ENCODE measurements at regions not wholly inside any gene's neighbourhood (a gene's known extent, or its start where the extent isn't known, plus 50 kb on each side); places are given as distances from the start of the nearest gene placed in this dataset.

DNA sequence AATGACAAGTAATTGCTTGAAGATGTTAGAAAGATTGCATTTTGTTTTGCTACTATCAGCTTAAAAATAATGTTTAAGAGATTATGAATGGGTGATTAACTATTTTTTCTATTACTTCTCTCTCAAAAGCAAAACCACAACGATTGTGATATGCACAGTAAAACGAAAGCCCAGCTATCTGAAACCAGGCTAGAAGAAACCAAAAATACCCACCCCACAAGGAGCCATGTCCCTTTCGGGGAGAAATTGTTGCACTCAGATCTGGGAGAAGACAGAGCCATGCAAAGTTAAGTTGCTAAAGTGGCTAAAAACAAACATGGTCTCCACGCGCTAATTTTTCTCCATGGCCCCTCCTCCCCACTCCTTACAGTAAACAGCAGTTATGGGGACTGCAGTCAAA, 173.6 kb downstream of the RPS24 start:
- ATAC-seq (no peak), DNase-seq (no peak)
- Histone ChIP-seq H3K9me3 (no peaks in the 10 kb centered on the region), H3K27ac (no peak overlapping the region), H3K36me3 (no peaks in the 10 kb centered on the region), H3K27me3 (no peaks in the 10 kb centered on the region), H3K4me3 (no peak overlapping the region), H3K4me1 (no peaks in the 10 kb centered on the region)
- in situ Hi-C loops (cut with MboI; ENCODE audit: low sequenced_read_pairs in 4 of 4) (loop anchor here in 1 of 4 donors (25.0 kb wide), 1 partner anchor 455 kb away; no protein-coding TSS in a partner anchor), intact Hi-C loops (cut with DNase I; ENCODE audit: low total_unique reads) (no loop called here)
- TF ChIP-seq POLR2A (IDR thresholded peaks at IDR 0.05): no peak
- TF ChIP-seq, protein P1, sequence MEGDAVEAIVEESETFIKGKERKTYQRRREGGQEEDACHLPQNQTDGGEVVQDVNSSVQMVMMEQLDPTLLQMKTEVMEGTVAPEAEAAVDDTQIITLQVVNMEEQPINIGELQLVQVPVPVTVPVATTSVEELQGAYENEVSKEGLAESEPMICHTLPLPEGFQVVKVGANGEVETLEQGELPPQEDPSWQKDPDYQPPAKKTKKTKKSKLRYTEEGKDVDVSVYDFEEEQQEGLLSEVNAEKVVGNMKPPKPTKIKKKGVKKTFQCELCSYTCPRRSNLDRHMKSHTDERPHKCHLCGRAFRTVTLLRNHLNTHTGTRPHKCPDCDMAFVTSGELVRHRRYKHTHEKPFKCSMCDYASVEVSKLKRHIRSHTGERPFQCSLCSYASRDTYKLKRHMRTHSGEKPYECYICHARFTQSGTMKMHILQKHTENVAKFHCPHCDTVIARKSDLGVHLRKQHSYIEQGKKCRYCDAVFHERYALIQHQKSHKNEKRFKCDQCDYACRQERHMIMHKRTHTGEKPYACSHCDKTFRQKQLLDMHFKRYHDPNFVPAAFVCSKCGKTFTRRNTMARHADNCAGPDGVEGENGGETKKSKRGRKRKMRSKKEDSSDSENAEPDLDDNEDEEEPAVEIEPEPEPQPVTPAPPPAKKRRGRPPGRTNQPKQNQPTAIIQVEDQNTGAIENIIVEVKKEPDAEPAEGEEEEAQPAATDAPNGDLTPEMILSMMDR (IDR thresholded peaks at IDR 0.05 in 4 of 5, conservative IDR thresholded peaks at IDR 0.05 in 1 of 5): no peak

- intact Hi-C loops (cut with DNase I; ENCODE audit: low total_unique reads): no loop called here
- no peak for ATAC-seq
Measured at GRCh38 chr10:78207776-78208175, 174.1 kb downstream of the RPS24 start.

DNA sequence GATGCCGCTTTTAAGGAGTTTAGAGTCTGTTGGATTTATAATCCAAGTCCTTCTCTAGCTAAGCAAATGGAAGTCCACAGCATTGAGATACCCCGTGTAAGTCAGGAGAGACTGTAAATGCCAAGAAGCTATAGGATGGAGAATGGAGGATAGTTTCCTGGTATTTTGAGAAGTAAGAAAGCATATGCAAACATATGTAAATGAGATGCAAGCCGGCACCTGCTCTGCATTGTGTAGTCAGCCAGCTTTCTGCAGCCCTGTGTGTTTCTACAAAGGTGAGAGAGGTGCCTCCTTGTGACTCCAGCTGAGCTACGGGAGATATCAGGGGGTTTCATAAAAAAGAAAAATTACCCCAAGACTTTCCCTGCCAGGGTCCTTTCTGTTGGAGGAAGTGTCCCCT, 176.3 kb downstream of the RPS24 start:
- peaks cover under 1 to 4% of the 10 kb centered on the region in 2 donors for H3K4me1 ChIP-seq
- no peaks in the 10 kb centered on the region for H3K36me3 ChIP-seq
- intact Hi-C loops (cut with DNase I; ENCODE audit: low total_unique reads): loop anchor here (5.0 kb wide), 1 partner anchor 163 kb away; no protein-coding TSS in a partner anchor
- no peaks in the 10 kb centered on the region for H3K9me3 ChIP-seq
- H3K4me3 ChIP-seq: no peak overlapping the region
- no peak for TF ChIP-seq POLR2A (IDR thresholded peaks at IDR 0.05)
- TF ChIP-seq, protein P1 (IDR thresholded peaks at IDR 0.05 in 4 of 5, conservative IDR thresholded peaks at IDR 0.05 in 1 of 5): no peak
- DNase-seq: no peak
- H3K27ac ChIP-seq: no peak overlapping the region
- no peaks in the 10 kb centered on the region for H3K27me3 ChIP-seq
- in situ Hi-C loops (cut with MboI; ENCODE audit: low sequenced_read_pairs in 4 of 4): loop anchor here in 1 of 4 donors (25.0 kb wide), 1 partner anchor 452 kb away; no protein-coding TSS in a partner anchor
- no peak for ATAC-seq

More at GRCh38 chr10:78207776-78208175, 174.1 kb downstream of the RPS24 start:
- Histone ChIP-seq H3K4me3 (no peak overlapping the region), H3K27me3 (no peaks in the 10 kb centered on the region), H3K27ac (no peak overlapping the region), H3K36me3 (no peaks in the 10 kb centered on the region), H3K4me1 (no peaks in the 10 kb centered on the region), H3K9me3 (no peaks in the 10 kb centered on the region)
- TF ChIP-seq, protein P1 (IDR thresholded peaks at IDR 0.05 in 4 of 5, conservative IDR thresholded peaks at IDR 0.05 in 1 of 5): no peak
- no peak for TF ChIP-seq POLR2A (IDR thresholded peaks at IDR 0.05)
- DNase-seq: no peak
- in situ Hi-C loops (cut with MboI; ENCODE audit: low sequenced_read_pairs in 4 of 4): loop anchor here in 1 of 4 donors (25.0 kb wide), 1 partner anchor 455 kb away; no protein-coding TSS in a partner anchor

- Histone ChIP-seq H3K4me3 (no peak overlapping the region), H3K36me3 (no peaks in the 10 kb centered on the region), H3K27me3 (no peaks in the 10 kb centered on the region), H3K9me3 (no peaks in the 10 kb centered on the region), H3K4me1 (peaks cover 7 to 10% of the 10 kb centered on the region in 2 donors), H3K27ac (no peak overlapping the region)
- in situ Hi-C loops (cut with MboI; ENCODE audit: low sequenced_read_pairs in 4 of 4): loop anchor here in 1 of 4 donors (25.0 kb wide), 1 partner anchor 452 kb away; no protein-coding TSS in a partner anchor
- intact Hi-C loops (cut with DNase I; ENCODE audit: low total_unique reads): loop anchor here (5.0 kb wide), 1 partner anchor 163 kb away; no protein-coding TSS in a partner anchor
- ATAC-seq: no peak
- TF ChIP-seq, protein P1 (IDR thresholded peaks at IDR 0.05 in 4 of 5, conservative IDR thresholded peaks at IDR 0.05 in 1 of 5): no peak
- DNase-seq: no peak
Measured at GRCh38 chr10:78210548-78210947, 176.9 kb downstream of the RPS24 start.

Measured in gastrocnemius medialis (tissue), 4 donors.